Astrocyte (in vitro differentiated cells and primary cell): ENCODE measurements at regions not wholly inside any gene's neighbourhood (a gene's known extent, or its start where the extent isn't known, plus 50 kb on each side); places are given as distances from the start of the nearest gene placed in this dataset.

Experiments
- DNase-seq: peaks from one replicate; pipeline ENCODE4 v3.0.0-alpha.2; 2010; ENCODE audit warnings: low read depth
- FAIRE-seq: peaks from 2 replicates; lab custom pipeline; 2011; peaks lifted over from hg19 to GRCh38; lab: Jason Lieb, UNC
- H2AFZ ChIP-seq: 2 replicates; pipeline ENCODE4 v1.6.0; 2012; ENCODE audit warnings: low read depth, low read length, inconsistent platforms
- H3K27ac ChIP-seq: 2 replicates; pipeline ENCODE4 v1.5.1; 2011; ENCODE audit warnings: low read depth, low read length, inconsistent platforms
- H3K27me3 ChIP-seq: 2 replicates; pipeline ENCODE4 v1.6.0; 2011; ENCODE audit warnings: low read length, inconsistent platforms; ENCODE audit not compliant: insufficient read depth
- H3K36me3 ChIP-seq: 2 replicates; pipeline ENCODE4 v1.5.1; 2011; ENCODE audit warnings: low read length, inconsistent platforms; ENCODE audit not compliant: insufficient read depth
- H3K4me1 ChIP-seq: 2 replicates; pipeline ENCODE4 v1.5.1; 2011; ENCODE audit warnings: low read length, inconsistent platforms; ENCODE audit not compliant: insufficient read depth
- H3K4me2 ChIP-seq: 2 replicates; pipeline ENCODE4 v1.6.0; 2012; ENCODE audit warnings: low read length, inconsistent platforms
- H3K4me3 ChIP-seq: 2 replicates; pipeline ENCODE4 v1.5.1; 2011; ENCODE audit warnings: low read depth, mild to moderate bottlenecking, low read length, inconsistent platforms; ENCODE audit not compliant: insufficient read depth
- H3K79me2 ChIP-seq: 2 replicates; pipeline ENCODE4 v1.6.0; 2012; ENCODE audit warnings: mild to moderate bottlenecking, low read length, inconsistent platforms; ENCODE audit not compliant: insufficient read depth
- H3K9ac ChIP-seq: 2 replicates; pipeline ENCODE4 v1.6.0; 2012; ENCODE audit warnings: mild to moderate bottlenecking, low read length, inconsistent platforms
- H3K9me3 ChIP-seq: 2 replicates; pipeline ENCODE4 v1.5.1; 2012; ENCODE audit warnings: low read depth, mild to moderate bottlenecking, low read length, inconsistent platforms; ENCODE audit not compliant: insufficient read depth
- H4K20me1 ChIP-seq: 2 replicates; pipeline ENCODE4 v1.6.0; 2012; ENCODE audit warnings: low read length, inconsistent platforms; ENCODE audit not compliant: insufficient read depth
- H3K27ac Mint-ChIP-seq: one replicate; pipeline ENCODE4 v1.8.0; 2021; ENCODE audit warnings: mild to moderate bottlenecking, mixed read lengths; ENCODE audit not compliant: unreplicated experiment
- H3K27me3 Mint-ChIP-seq: one replicate; pipeline ENCODE4 v1.8.0; 2021; ENCODE audit warnings: low read depth, mixed read lengths; ENCODE audit not compliant: unreplicated experiment
- H3K36me3 Mint-ChIP-seq: one replicate; pipeline ENCODE4 v1.8.0; 2021; ENCODE audit warnings: low read depth, mixed read lengths; ENCODE audit not compliant: unreplicated experiment
- H3K4me1 Mint-ChIP-seq: one replicate; pipeline ENCODE4 v1.8.0; 2021; ENCODE audit warnings: low read depth, mixed read lengths; ENCODE audit not compliant: unreplicated experiment
- H3K4me3 Mint-ChIP-seq: one replicate; pipeline ENCODE4 v1.8.0; 2021; ENCODE audit warnings: mild to moderate bottlenecking, moderate library complexity, mixed read lengths; ENCODE audit not compliant: unreplicated experiment
- H3K9me3 Mint-ChIP-seq: one replicate; pipeline ENCODE4 v1.8.0; 2021; ENCODE audit warnings: mild to moderate bottlenecking, mixed read lengths; ENCODE audit not compliant: unreplicated experiment
- CTCF ChIP-seq: IDR thresholded peaks from 2 replicates; pipeline ENCODE4 v1.5.1; 2011; ENCODE audit warnings: low read depth, mild to moderate bottlenecking, inconsistent platforms, low read length, moderate library complexity; ENCODE audit not compliant: insufficient read depth
- EZH2 ChIP-seq: IDR thresholded peaks from 2 replicates; pipeline ENCODE4 v1.6.1; 2012; ENCODE audit warnings: mild to moderate bottlenecking, low read length, inconsistent platforms; ENCODE audit not compliant: insufficient read depth

GRCh38 chr13:79781829-79782540 is 301.0 kb downstream of the NDFIP2 start:
- Mint-ChIP-seq H3K27me3 (no peaks in the 10 kb centered on the region), H3K9me3 (no peaks in the 10 kb centered on the region), H3K4me1 (peaks cover 42% of the 10 kb centered on the region), H3K4me3 (no peak overlapping the region), H3K27ac (peak overlapping the region; percentile 96), H3K36me3 (no peaks in the 10 kb centered on the region)
- peak overlapping the region; percentile 37 for H3K27ac ChIP-seq
- H3K4me3 ChIP-seq, result peak overlapping the region; percentile 22
- H3K9me3 ChIP-seq, result no peaks in the 10 kb centered on the region
- no peaks in the 10 kb centered on the region for H4K20me1 ChIP-seq
- FAIRE-seq, result peak; percentile 26
- TF ChIP-seq EZH2 (no peak), CTCF (no peak)
- H3K4me2 ChIP-seq, result peak overlapping the region; percentile 72
- H3K27me3 ChIP-seq, result no peaks in the 10 kb centered on the region
- H3K36me3 ChIP-seq, result no peaks in the 10 kb centered on the region
- H2AFZ ChIP-seq, result peak overlapping the region; percentile 55
- H3K9ac ChIP-seq, result peak overlapping the region; percentile 27
- H3K4me1 ChIP-seq, result peaks cover 30% of the 10 kb centered on the region
- no peaks in the 10 kb centered on the region for H3K79me2 ChIP-seq
- peak; percentile 65 for DNase-seq

- no peaks in the 10 kb centered on the region for H3K9me3 Mint-ChIP-seq
- Histone ChIP-seq H3K27me3 (no peaks in the 10 kb centered on the region), H3K4me3 (no peak overlapping the region), H3K27ac (no peak overlapping the region), H3K9me3 (no peaks in the 10 kb centered on the region), H3K36me3 (no peaks in the 10 kb centered on the region), H3K79me2 (no peaks in the 10 kb centered on the region), H4K20me1 (no peaks in the 10 kb centered on the region), H2AFZ (peak overlapping the region; percentile 32), H3K9ac (no peak overlapping the region), H3K4me1 (peaks cover 36% of the 10 kb centered on the region), H3K4me2 (peak overlapping the region; percentile 53)
- DNase-seq (peak; percentile 29), FAIRE-seq (no peak)
- H3K4me1 Mint-ChIP-seq, result peaks cover 52% of the 10 kb centered on the region
- TF ChIP-seq CTCF (no peak), EZH2 (no peak)
- peak overlapping the region; percentile 90 for H3K27ac Mint-ChIP-seq
- no peak overlapping the region for H3K4me3 Mint-ChIP-seq
- H3K27me3 Mint-ChIP-seq, result no peaks in the 10 kb centered on the region
- H3K36me3 Mint-ChIP-seq, result no peaks in the 10 kb centered on the region
These were observed 299.3 kb downstream of the NDFIP2 start for GRCh38 chr13:79780240-79780639.

- Mint-ChIP-seq H3K4me3 (no peak overlapping the region), H3K9me3 (no peaks in the 10 kb centered on the region), H3K36me3 (no peaks in the 10 kb centered on the region), H3K27me3 (no peaks in the 10 kb centered on the region), H3K4me1 (peaks cover 52% of the 10 kb centered on the region), H3K27ac (peak overlapping the region; percentile 90)
- Histone ChIP-seq H3K4me1 (peaks cover 36% of the 10 kb centered on the region), H3K36me3 (no peaks in the 10 kb centered on the region), H3K9ac (no peak overlapping the region), H4K20me1 (no peaks in the 10 kb centered on the region), H3K79me2 (no peaks in the 10 kb centered on the region), H3K4me2 (peak overlapping the region; percentile 53), H2AFZ (no peak overlapping the region), H3K27me3 (no peaks in the 10 kb centered on the region), H3K27ac (no peak overlapping the region), H3K4me3 (no peak overlapping the region), H3K9me3 (no peaks in the 10 kb centered on the region)
- TF ChIP-seq CTCF, result no peak
- TF ChIP-seq EZH2, result no peak
- FAIRE-seq (peak; percentile 5), DNase-seq (peak; percentile 62)
These were observed 298.8 kb downstream of the NDFIP2 start for GRCh38 chr13:79779761-79780160.
